NCI-H1436 treated with DMSO at 0.1 percent for 48 hours (cell line): ENCODE measurements at regions not wholly inside any gene's neighbourhood (a gene's known extent, or its start where the extent isn't known, plus 50 kb on each side); places are given as distances from the start of the nearest gene placed in this dataset.
"Not testable (repeated sequence)": the region's sequence is repeated elsewhere in the genome, so short reads cannot be mapped to it uniquely, and the experiment has no call there.

Source experiments
- DNase-seq: peaks from one replicate; lab custom pipeline; 2025; lab: John Stamatoyannopoulos, UW

DNA sequence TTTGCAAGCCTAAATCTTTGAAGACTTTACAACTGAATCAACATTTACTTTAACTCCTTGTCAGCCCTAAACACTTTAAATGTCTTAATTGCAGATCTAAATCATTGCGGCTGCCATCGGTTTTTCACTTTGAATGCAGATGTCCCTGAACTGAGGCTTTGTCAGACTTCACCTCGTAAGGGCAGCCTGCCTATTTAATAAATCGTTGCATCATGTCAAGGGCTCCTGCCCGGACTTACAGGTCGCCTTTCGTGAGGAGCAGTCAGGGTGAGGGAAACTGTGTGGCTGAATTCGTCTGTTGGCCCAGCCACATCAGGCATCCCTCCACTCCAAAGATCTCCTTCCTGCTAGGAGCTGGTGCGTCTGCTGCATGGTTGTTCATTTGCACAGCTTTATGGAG lies 368.2 kb upstream of the NPVF start:
- no peak for DNase-seq

DNA sequence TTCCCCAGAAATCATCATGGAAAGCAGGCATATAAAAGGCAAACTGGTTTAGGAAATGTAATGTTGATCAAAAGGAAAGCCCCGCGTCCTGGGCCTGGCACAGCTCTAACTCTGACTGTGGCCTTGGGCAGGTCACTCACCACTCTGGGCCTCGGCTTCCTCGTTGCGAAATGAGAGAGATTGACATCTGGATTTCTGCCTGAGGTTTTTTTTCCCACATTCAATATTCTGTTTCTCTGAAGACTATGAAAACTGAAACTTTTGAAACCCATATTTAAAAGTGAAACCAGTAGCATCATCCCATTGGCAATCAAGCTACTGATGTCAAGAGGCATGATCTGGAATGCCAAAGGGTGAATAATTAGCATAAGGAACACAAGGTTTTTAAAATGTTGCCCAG lies 369.7 kb upstream of the NPVF start:
- no peak for DNase-seq

DNA sequence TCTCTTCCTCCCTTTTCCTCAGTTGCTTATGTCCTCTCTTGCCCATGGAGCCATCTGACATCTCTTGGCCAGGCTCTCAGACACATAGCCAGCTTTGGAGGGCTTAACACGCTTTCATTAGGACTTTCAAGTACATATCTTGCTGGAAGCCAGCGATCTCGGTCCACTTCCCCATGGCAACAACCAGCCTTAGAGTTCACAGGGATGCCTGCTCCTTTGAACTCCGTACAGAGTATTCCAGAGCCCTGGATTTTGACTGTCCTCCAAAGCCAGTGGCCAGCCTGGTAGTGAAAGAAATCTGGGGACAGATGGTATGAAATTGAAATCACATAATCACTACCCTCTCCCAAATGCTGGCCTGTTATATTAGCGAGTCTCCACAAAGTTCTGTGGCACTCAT lies 370.5 kb upstream of the NPVF start:
- DNase-seq: no peak

DNA sequence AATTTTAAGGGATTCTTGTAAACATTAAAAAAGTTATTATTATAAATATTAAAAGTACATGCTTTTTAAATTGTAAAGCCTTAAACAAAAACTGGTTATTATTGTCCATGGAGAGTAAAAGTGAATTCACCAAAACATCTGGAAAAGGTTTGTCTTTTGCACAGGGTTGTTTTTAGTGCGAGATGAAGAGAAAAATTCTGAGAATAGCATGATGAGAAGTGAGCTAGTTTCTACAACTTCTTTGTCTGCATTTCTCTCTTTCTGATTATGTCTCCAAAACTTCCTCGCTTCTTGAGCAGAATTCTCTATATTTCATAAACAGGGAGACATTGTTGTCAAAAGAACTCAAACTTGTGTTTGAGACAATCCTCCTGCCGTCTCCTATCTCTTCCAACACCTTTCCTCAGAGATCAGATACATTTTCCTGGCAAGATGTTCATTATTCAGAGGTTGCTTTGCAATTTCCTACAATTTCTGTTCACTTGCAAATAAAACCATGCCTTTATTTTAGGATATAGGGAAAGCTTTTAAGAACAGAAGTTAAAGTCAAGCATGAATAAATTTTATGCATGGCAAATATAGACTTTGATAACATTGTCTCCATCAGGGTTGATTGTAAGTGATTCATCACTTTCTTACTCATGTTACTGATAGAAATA lies 372.1 kb upstream of the NPVF start:
- DNase-seq: no peak

DNA sequence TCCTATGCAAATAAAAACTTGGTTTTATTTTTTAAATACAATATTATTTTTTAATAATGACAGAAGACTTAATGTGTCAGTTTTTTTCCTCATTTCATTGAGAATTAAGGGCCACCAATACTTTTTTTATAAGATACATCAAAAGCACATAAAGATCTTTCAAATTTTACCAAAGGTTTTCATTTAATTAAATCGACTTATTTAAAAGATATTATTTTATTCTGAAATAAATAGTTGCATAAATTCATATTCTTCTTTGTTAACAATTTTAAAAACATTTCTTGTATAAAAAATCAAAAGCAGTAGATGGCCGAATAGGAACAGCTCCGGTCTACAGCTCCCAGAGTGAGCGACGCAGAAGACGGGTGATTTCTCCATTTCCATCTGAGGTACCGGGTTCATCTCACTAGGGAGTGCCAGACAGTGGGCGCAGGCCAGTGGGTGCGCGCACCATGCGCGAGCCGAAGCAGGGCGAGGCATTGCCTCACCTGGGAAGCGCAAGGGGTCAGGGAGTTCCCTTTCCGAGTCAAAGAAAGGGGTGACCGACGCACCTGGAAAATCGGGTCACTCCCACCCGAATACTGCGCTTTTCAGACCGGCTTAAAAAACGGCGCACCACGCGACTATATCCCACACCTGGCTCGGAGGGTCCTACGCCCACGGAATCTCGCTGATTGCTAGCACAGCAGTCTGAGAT lies 374.6 kb upstream of the NPVF start:
- DNase-seq: not testable (repeated sequence)

DNA sequence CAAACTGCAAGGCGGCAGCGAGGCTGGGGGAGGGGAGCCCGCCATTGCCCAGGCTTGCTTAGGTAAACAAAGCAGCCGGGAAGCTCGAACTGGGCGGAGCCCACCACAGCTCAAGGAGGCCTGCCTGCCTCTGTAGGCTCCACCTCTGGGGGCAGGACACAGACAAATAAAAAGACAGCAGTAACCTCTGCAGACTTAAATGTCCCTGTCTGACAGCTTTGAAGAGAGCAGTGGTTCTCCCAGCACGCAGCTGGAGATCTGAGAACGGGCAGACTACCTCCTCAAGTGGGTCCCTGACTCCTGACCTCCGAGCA lies 375.1 kb upstream of the NPVF start:
- DNase-seq: not testable (repeated sequence)

DNA sequence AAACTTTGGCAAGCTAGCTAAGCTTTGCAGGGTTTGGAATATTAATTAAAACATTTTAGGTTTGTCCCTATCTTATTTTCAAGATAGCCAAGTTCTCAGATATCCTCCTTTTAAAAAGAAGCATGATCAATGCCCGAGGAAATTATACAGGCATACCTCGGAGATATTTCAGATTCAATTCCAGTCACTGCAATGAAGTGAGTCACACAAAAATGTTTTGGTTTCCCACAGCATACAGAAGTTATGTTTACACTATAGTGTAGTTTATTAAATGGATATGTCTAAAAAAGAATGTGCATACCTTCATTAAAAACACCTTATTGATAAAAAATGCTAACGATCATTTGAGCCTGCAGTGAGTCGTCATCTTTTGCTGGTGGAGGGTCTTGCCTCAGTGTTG lies 382.9 kb upstream of the NPVF start:
- no peak for DNase-seq

DNA sequence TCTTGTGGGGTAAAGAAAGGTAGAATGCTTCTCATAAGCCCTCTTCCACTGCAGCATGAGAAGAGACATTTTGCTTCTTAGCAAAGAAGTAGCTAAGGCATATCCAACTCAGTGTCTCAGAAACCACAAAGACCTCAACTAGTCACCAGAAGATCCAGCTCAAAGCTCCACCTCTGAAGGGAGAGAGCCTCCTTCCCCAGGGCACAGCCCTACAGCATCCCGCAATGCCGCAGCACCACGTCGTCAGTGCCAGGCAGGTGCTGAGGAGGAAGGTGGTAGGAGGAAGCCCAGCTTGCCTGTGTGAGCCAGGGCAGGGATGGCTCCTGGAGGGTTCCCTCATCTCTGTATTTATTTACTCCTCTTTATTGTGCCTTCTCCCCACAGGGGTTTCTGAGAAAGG lies 385.6 kb upstream of the NPVF start:
- no peak for DNase-seq

DNA sequence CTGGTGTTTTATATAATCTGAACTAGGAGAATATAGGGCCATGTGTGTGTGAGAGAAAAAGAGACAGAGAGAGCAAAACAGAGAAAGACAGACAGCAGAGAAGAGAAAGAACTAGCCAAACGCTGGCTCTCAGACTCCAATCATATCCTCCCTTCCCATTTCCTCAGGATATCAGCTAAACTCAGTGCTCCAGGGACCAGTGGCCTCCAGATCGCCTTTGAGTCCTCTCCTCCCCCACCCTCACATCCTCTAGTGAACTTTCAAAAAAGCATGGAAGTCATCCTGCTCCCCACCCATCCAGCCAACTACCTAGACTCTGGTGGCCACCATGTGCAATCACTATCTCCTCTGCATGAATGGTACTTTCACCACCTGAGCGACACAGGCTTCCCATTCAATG lies 386.1 kb upstream of the NPVF start:
- no peak for DNase-seq

DNA sequence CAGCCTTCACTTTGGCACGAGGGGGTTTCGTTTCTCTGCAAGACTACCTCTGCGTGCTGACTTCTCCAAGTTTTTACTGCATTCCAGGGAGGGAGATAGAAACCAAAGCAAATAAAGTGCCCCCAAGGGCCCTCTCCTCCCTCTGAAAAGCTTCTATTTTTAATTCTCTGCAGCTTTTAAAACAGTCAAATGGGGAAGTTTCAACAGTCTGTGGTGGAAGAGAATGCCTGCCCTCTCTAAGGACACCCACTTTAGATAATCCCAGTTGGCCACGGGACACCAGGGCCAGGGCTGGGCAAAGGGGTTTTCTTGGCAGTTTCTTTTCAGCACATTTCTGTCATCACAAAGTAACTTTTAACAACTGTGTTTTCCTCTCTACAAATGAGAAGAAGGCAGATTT lies 386.7 kb upstream of the NPVF start:
- DNase-seq: no peak

DNA sequence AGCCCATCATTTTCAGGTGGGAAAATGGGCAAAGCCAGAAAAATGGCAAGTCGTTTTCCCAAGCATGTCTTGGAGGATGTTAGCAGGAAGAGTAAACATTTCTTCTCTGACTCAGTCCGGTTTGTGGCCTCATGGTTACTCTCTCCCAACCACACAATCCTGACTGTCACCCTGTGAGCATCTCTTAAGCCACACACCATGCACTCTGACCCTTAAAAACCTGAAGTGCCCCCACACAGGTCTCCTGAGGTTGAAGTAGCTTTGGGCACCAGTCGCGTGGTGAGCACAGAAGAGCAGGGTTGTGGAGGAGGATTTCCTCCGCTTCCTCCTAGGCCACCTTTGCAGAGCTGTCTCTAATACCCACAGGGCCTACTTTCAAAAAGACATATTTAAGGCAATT lies 387.3 kb upstream of the NPVF start:
- DNase-seq: no peak

DNA sequence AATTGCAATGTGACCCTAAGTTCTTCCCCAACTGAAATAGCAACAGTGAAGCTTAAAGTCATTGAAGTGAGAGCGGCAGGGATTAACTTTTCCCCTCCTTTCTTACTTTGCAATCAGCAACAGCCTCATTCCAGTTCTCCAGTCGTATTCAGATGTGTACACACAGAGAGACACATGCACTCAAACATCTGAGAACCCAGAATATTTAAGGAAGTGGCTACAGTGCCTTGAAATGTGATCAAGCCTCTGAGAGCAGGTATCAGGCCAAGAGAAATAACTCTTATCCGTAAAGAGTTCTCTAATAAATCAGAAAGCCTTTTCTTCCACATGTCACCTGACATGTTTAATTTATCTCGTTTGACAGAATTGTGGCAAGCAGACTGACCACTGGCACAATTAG lies 388.9 kb upstream of the NPVF start:
- DNase-seq: no peak

DNA sequence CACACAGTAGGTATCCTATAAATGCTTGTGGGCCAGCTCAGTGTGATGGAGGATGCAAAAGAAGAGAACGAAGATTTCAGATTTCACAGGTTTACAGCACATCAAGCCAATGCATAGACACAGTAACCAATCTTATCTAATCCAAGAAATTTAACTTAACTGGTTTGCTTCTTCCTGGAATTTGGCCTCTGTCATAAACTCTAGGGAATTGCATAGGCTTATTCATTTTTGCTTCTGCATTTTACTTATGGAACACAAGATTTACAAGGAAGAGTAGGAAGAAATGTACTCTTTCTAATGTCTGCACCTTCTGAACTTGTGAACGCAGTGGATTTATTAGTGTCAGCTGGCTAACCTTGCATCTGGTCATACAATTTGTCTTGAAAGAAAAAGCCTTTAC lies 389.4 kb upstream of the NPVF start:
- no peak for DNase-seq

DNA sequence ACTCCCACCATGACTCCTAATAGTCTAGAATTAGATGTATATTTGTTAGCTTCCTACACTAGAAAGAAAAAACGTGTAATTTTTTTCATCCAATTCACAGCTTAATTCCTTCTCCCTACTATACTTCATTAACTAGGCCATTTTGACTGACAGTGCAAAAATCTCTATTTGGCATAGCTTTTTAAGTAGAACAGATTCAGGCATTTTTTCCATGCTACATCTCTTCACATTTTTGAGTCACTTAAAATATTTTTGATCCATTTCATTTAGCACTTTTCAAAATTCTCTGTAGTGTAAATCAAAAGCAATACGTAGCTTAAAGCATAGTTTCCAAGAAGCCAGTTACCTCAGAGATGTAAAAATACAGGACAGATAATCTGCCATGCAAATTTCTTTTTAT lies 391.1 kb upstream of the NPVF start:
- no peak for DNase-seq

DNA sequence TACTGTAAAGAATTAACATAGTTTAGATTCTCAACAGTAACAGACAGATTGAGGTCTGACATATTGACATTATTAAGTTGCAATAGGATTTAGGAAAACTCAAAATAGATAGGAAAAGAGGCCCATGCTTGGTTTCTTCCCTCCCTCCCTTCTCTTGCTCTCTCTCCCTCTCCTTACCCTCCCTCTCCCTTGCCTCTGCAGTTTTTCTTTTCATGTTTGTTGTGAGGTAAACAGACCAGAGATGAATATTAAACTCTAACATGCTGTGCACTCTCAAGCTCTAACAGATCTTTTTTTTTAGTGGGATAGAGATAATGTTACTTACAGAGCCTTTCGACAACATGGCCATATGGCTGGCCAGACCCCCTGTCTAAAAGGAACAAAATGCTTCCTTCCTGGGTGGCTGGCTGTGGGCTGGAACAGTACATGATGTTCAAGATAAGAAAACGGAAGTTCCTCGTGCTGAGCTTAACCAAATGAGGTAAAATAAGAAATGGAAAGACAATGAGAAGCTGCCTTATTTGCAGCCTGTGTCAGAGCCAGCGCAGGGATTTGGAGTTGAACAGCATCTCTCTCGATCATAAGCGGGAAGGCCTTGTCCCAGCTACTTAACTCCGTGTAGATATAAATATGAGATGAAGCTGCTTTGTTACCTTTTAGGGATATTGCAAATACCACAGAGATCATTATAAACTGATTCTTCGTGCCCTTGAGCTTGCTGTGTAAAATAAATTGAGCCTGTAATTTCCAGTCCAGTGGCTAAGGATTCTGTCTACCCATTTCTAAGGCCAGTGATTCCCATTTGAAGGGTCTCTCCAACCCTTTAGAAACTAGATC lies 391.9 kb upstream of the NPVF start:
- DNase-seq: no peak

DNA sequence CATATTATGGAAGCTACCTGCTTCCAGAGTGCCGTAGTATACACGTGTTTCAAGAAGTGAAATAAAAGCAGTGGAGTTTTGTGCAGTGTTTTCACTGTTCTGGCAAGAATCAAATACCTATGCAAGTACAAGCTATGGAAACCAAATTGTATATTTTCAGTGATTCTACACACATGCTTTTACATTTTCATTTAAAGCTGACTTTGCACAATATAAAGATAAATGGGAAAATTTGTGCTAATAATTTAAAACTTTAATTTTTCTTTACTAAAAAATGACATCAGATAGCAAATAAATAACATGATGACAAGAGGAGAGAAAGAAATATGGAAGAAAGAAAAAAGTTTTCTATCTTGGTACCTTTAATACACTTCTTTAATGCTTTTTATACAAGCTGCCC lies 393.7 kb upstream of the NPVF start:
- DNase-seq: no peak

DNA sequence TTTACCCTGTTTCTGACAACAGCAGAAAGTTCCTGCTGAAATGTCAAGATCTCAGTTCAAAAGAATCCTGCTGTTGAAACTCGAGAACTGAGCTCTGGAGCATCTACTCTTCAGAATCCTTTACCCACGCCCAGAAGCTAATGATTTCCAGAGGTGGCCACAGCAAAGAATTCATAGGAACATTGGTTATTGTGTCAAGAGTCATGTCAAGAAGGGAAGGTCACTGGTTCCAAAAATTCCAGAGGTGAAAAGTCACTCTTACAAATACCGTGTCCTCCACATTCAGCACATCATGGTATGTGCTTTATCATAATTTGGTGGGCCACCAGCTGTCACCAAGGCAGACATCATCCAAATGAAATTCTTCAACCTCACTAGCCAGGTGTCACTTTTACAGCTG lies 394.4 kb upstream of the NPVF start:
- DNase-seq: no peak

DNA sequence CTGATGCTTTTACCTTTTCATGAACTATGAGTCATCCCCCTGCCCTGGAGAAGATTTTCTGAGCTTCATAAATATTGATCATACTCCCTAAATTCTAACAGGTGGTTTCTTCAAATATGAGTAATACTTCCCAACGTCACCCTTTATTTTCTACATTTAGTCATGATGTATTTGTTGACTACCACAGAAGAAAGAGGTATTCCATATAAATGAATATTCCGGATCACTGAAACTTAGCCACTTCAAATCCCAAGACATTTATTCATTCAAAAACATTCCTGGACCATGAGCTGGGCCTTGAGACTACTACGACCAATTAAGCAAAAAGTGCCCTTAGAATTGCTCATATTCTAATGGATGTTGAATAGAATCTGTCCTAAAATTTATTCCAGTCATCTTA lies 395.8 kb upstream of the NPVF start:
- DNase-seq: no peak

DNA sequence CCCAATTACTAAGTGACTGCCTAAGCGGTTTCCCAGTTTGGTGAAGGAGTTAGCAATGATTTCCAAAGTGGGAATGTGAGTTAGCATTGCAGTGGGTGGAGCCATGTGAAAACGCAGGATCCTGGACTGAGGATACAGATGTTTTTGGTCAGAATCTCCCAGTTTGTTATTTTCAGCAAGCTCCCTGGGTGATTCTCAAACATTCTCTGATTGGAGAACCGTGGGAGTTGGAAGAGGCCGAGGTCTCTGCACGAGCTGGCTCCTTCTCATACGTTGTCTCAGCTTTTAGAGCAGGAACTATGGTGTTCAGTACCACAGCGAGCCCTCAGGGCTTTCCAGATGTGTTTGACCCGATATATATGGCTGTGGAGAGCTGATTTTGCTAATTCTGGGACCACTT lies 396.5 kb upstream of the NPVF start:
- DNase-seq: no peak

DNA sequence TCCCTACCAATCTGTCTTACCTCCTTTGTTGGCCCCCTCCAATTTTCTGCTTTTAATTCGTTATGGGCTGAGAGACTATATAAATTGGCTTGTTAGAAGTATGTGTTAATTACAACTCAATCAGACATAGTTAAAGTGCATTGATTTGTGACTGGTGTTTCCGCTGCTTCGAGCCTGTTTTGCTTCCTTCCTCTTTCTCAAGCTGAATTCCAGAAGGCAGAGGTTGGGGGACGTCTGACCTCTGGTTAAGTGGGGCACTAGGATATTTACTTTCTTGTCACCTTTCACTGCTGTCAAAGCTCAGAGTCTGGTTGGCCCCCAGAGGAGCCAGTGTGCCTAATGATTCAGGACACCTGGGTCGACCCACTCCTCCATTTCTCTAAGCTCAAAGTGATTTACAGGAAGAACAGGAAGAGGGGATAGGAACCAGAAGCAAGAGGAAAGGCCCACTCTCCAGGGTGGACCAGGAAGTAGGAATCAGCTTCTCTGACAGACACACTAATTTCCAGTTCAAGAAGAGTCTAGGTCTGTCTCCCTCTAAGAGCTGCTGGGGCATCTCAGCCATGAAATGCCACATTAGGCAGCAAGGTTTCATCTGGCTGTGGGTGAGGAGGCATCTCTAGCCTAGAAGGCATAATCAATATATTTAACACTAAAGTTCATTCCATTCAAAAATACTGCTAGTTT lies 397.2 kb upstream of the NPVF start:
- DNase-seq: no peak

DNA sequence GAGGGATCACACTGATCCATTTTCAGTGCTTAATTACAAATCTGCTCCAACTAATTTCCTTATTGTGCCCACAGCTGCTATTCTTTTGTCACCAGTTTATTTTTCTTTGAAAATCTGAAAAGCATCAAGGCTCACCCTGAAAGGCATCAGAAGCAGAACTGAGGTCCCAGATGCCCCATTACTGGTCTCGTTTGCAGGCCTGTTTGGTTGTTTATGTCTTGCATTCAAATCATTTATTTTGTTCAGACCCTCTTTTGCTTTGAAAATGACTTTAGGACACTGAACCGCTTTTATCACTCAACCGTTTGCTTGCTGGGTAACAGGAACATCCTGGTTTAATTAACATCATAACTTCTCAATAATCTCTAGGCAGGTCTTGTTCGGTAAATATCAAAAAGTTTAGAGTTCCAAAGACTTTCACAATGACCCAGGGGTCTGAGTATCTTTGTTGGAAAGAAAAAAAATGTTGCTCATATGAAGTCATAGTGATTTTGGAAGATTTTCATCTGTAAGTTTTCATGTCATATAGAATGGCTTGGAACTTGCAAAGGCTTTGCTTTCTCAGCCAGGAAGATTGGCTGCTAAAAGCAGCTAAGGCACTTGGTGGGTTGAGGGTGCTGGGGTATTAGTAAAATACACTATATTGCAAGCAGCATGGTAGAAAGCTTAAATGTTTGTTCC lies 398.3 kb upstream of the NPVF start:
- no peak for DNase-seq

DNA sequence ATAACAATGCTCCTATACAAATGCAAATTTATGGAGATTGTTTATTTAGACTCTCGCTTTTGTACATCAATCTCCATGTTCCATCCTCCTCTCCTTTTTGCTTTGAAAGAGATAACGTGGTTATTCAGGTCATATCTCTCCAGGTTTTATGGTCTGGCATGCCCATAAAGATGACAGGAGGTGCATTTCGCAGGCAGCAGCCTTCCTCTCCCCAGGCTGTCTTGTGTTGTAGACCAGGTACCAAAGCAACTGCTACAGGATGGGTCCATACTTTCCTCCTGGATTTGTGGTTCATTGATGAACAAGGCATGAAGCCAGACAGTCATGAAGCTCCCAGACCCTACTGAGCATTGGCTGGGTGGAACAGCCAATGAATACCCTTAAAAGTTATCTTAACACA lies 400.2 kb upstream of the NPVF start:
- DNase-seq: no peak
